Suprapubic skin (tissue), 4 donors: ENCODE measurements at regions not wholly inside any gene's neighbourhood (a gene's known extent, or its start where the extent isn't known, plus 50 kb on each side); places are given as distances from the start of the nearest gene placed in this dataset.

ENCODE experiments used
- DNase-seq, 2 donors: peaks; one replicate each; pipeline ENCODE4 v3.0.0-alpha.2; 2019; ENCODE audit warnings: low spot score in 2 of 2
- H3K27ac ChIP-seq: fragments of 200-600 bp; sonication (generic); one replicate; pipeline ENCODE4 v1.5.1; 2019
- H3K27me3 ChIP-seq: fragments of 200-600 bp; sonication (generic); one replicate; pipeline ENCODE4 v1.5.1; 2019
- H3K36me3 ChIP-seq: fragments of 200-600 bp; sonication (generic); one replicate; pipeline ENCODE4 v1.5.1; 2019
- H3K4me1 ChIP-seq: fragments of 200-600 bp; sonication (generic); one replicate; pipeline ENCODE4 v1.5.1; 2019
- H3K4me3 ChIP-seq: fragments of 200-600 bp; sonication (generic); one replicate; pipeline ENCODE4 v1.5.1; 2019; ENCODE audit warnings: mild to moderate bottlenecking
- H3K9me3 ChIP-seq: fragments of 200-600 bp; sonication (generic); one replicate; pipeline ENCODE4 v1.5.1; 2019
- EP300 ChIP-seq: sonication (generic); formaldehyde crosslinking; IDR thresholded peaks from one replicate; pipeline ENCODE4 v1.6.1; 2017; ENCODE audit warnings: antibody characterized with exemption
- POLR2A ChIP-seq, 2 donors: fragments of 450-650 bp; IDR thresholded peaks; one replicate each; pipeline ENCODE4 v1.6.1; 2017; ENCODE audit warnings: antibody characterized with exemption in 2 of 2, mild to moderate bottlenecking in 2 of 2, moderate library complexity in 2 of 2
- POLR2AphosphoS5 ChIP-seq, 3 donors: sonication (generic); formaldehyde crosslinking; IDR thresholded peaks; one replicate each; pipeline ENCODE4 v1.6.1; 2017; ENCODE audit warnings: antibody characterized with exemption in 3 of 3
- WGBS: methylation state at CpG from one replicate; pipeline ENCODE4 v1.1.5; 2018; 5-methylcytosine and 5-hydroxymethylcytosine counted together
- TF ChIP-seq, protein P1 (sequence below), 2 donors: fragments of 200-600 bp in 1 of 2; fragments of 450-650 bp in 1 of 2; sonication (generic) in 1 of 2; IDR thresholded peaks; one replicate each; pipeline ENCODE4 v1.5.1; 2016 to 2019; ENCODE audit warnings: antibody characterized with exemption in 2 of 2, mild to moderate bottlenecking in 1 of 2, moderate library complexity in 1 of 2

- Histone ChIP-seq H3K4me1 (no peaks in the 10 kb centered on the region), H3K27me3 (peaks cover 42% of the 10 kb centered on the region), H3K27ac (no peak overlapping the region), H3K4me3 (no peak overlapping the region), H3K36me3 (no peaks in the 10 kb centered on the region), H3K9me3 (no peaks in the 10 kb centered on the region)
- no peak for DNase-seq
- TF ChIP-seq, protein P1, sequence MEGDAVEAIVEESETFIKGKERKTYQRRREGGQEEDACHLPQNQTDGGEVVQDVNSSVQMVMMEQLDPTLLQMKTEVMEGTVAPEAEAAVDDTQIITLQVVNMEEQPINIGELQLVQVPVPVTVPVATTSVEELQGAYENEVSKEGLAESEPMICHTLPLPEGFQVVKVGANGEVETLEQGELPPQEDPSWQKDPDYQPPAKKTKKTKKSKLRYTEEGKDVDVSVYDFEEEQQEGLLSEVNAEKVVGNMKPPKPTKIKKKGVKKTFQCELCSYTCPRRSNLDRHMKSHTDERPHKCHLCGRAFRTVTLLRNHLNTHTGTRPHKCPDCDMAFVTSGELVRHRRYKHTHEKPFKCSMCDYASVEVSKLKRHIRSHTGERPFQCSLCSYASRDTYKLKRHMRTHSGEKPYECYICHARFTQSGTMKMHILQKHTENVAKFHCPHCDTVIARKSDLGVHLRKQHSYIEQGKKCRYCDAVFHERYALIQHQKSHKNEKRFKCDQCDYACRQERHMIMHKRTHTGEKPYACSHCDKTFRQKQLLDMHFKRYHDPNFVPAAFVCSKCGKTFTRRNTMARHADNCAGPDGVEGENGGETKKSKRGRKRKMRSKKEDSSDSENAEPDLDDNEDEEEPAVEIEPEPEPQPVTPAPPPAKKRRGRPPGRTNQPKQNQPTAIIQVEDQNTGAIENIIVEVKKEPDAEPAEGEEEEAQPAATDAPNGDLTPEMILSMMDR (IDR thresholded peaks at IDR 0.05), result no peak
- TF ChIP-seq POLR2AphosphoS5 (IDR thresholded peaks at IDR 0.05) (no peak), EP300 (no peak), POLR2A (IDR thresholded peaks at IDR 0.05) (no peak)
- 54% methylated on average over 3 of the region's 4 CpGs for WGBS
Measured at GRCh38 chr2:219857751-219858150, 230.3 kb downstream of the SLC4A3 start.

DNA sequence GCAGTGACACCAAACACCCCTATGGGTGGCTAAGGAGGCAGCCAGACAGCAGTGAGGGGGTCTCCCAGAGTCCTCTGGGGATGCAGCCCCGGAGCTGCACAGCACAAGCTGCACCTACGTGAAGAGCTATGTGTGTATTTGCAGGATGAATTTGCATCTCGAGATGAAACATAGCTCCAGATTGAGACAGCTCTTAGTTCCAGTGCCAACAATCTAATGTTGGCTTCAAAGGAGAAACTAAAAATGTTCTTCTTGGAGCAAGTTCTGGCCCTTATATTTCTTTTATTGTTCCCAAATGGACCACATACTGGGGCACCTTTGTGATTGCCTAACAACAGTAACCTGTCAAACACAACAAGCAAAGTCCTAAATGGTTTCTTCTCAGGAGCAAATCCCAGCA is 233.9 kb downstream of the SLC4A3 start:
- Histone ChIP-seq H3K4me3 (no peak overlapping the region), H3K27me3 (peaks cover 20% of the 10 kb centered on the region), H3K36me3 (no peaks in the 10 kb centered on the region), H3K27ac (no peak overlapping the region), H3K4me1 (no peaks in the 10 kb centered on the region), H3K9me3 (no peaks in the 10 kb centered on the region)
- TF ChIP-seq POLR2AphosphoS5 (IDR thresholded peaks at IDR 0.05), result no peak
- TF ChIP-seq, protein P1 (IDR thresholded peaks at IDR 0.05), result no peak
- no peak for DNase-seq
- WGBS, result 40% methylated on average over 3 of the region's 3 CpGs

GRCh38 chr2:219864154-219864553 is 236.7 kb downstream of the SLC4A3 start:
- H3K4me3 ChIP-seq, result no peak overlapping the region
- DNase-seq, result no peak
- H3K27me3 ChIP-seq, result no peaks in the 10 kb centered on the region
- no peaks in the 10 kb centered on the region for H3K9me3 ChIP-seq
- WGBS, result 42% methylated on average over 2 of the region's 2 CpGs
- H3K27ac ChIP-seq, result no peak overlapping the region
- no peaks in the 10 kb centered on the region for H3K4me1 ChIP-seq
- TF ChIP-seq, protein P1 (IDR thresholded peaks at IDR 0.05), result no peak
- TF ChIP-seq EP300 (no peak), POLR2A (IDR thresholded peaks at IDR 0.05) (no peak)
- H3K36me3 ChIP-seq, result no peaks in the 10 kb centered on the region

DNA sequence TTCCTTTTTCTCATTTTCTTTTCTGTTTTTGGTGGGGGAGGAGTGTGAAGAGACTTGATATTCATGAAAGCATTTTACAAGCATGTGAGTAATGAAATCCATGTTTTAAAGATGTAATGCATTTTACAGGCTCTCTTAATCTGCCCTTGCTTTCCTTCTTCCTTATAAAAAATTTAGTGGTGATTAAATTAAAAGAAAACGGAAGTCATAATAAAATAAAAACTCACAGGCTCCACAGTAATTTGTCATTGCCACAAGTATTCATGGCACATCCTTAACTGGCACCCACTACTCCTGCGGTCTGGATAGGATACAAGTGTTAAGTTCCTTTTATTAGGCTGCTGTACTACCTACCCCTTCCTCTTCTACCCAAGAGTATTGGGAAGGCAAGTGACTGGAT is 241.2 kb downstream of the SLC4A3 start:
- Histone ChIP-seq H3K4me1 (no peaks in the 10 kb centered on the region), H3K27ac (no peak overlapping the region), H3K9me3 (no peaks in the 10 kb centered on the region), H3K27me3 (no peaks in the 10 kb centered on the region), H3K36me3 (no peaks in the 10 kb centered on the region), H3K4me3 (no peak overlapping the region)
- no peak for DNase-seq
- WGBS, result 76% methylated on average over 2 of the region's 2 CpGs
- no peak for TF ChIP-seq POLR2A (IDR thresholded peaks at IDR 0.05)
- TF ChIP-seq, protein P1 (IDR thresholded peaks at IDR 0.05), result no peak
- TF ChIP-seq POLR2AphosphoS5 (IDR thresholded peaks at IDR 0.05), result no peak
- TF ChIP-seq EP300, result no peak

DNA sequence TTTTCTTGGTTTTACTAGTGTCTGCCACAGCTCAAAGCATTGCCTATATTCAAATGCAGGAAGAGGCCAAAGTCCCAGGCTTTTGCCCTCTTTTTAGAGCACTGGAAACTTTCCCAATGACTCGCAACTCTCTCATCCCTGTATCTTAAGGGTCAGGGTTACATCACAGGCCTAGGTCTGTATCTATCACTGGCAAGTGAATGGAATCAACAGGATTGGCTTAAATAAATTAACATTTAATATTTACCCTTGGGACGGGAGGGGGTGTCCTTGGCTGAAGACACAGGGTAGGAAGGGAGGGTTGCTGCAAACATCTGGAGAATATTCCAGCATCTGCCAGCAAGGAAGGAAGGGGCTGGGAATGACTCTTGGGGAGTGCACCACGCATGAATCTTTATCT is 242.6 kb downstream of the SLC4A3 start:
- TF ChIP-seq, protein P1 (IDR thresholded peaks at IDR 0.05), result no peak
- TF ChIP-seq POLR2AphosphoS5 (IDR thresholded peaks at IDR 0.05) (no peak), EP300 (no peak), POLR2A (IDR thresholded peaks at IDR 0.05) (no peak)
- WGBS, result 64% methylated on average over 3 of the region's 3 CpGs
- Histone ChIP-seq H3K27me3 (no peaks in the 10 kb centered on the region), H3K4me1 (no peaks in the 10 kb centered on the region), H3K9me3 (no peaks in the 10 kb centered on the region), H3K4me3 (no peak overlapping the region), H3K36me3 (no peaks in the 10 kb centered on the region), H3K27ac (no peak overlapping the region)
- no peak for DNase-seq
